A549 (cell line): ENCODE measurements at regions not wholly inside any gene's neighbourhood (a gene's known extent, or its start where the extent isn't known, plus 50 kb on each side); places are given as distances from the start of the nearest gene placed in this dataset.
"Not testable (repeated sequence)": the region's sequence is repeated elsewhere in the genome, so short reads cannot be mapped to it uniquely, and the experiment has no call there.

Experiments used
- ATAC-seq, 2 experiments: fragments of 200-7000 bp in 1 of 2; fragments of >200 bp in 1 of 2; cut with Nextera tagmentation in 1 of 2; cut with Tn5 transposase in 1 of 2; 3 replicates each; pipeline versions ENCODE4 v1.8.0 to v1.9.1; 2018 to 2020; ENCODE audit warnings: mild to moderate bottlenecking in 1 of 2, moderate library complexity in 1 of 2
- CTCF ChIA-PET: fragments of 300-600 bp; sonication (Branson Sonifier 250); formaldehyde crosslinking; extraction: SDS; loops from one replicate; lab custom pipeline; 2021; ENCODE audit warnings: antibody characterized with exemption, inconsistent platforms; lab: Yijun Ruan, JAX
- POLR2A ChIA-PET: fragments of 350-600 bp; formaldehyde crosslinking; extraction: SDS; loops from one replicate; lab custom pipeline; 2021; ENCODE audit warnings: antibody characterized with exemption, inconsistent platforms; lab: Yijun Ruan, JAX
- DNase-seq, 2 experiments: peaks; one replicate each; pipeline versions ENCODE4 v3.0.0 to v3.0.0-alpha.2; 2011 to 2016; ENCODE audit warnings: low read depth in 1 of 2, low spot score in 1 of 2
- FAIRE-seq: peaks from 2 replicates; lab custom pipeline; 2011; peaks lifted over from hg19 to GRCh38; lab: Jason Lieb, UNC
- H3K27ac ChIP-seq, 2 experiments: fragments of >200 bp; sonication (Bioruptor Twin); formaldehyde crosslinking; 3 replicates each; pipeline ENCODE4 v1.5.1; 2016 to 2017
- H3K4me1 ChIP-seq: fragments of >200 bp; sonication (Bioruptor Twin); formaldehyde crosslinking; 3 replicates; pipeline ENCODE4 v1.6.1; 2016
- H3K4me2 ChIP-seq: fragments of >200 bp; sonication (Bioruptor Twin); formaldehyde crosslinking; 3 replicates; pipeline ENCODE4 v1.6.1; 2016
- H3K4me3 ChIP-seq: fragments of >200 bp; sonication (Bioruptor Twin); formaldehyde crosslinking; 3 replicates; pipeline ENCODE4 v1.5.1; 2016
- H3K9me3 ChIP-seq: fragments of >200 bp; sonication (Bioruptor Twin); formaldehyde crosslinking; 3 replicates; pipeline ENCODE4 v1.6.1; 2016
- BCL3 ChIP-seq: fragments of >200 bp; sonication (Bioruptor Twin); formaldehyde crosslinking; IDR thresholded peaks from 3 replicates; pipeline ENCODE4 v1.6.1; 2016
- CBX2 ChIP-seq: fragments of 200-600 bp; sonication (generic); IDR thresholded peaks from 2 replicates; pipeline ENCODE4 v1.6.1; 2016; ENCODE audit warnings: low read depth, mild to moderate bottlenecking, borderline replicate concordance
- CEBPB ChIP-seq, 2 experiments: fragments of >200 bp in 1 of 2; sonication (Bioruptor Twin) in 1 of 2; formaldehyde crosslinking in 1 of 2; IDR thresholded peaks; 2 replicates each; pipeline ENCODE4 v1.6.1; 2012 to 2016
- E2F6 ChIP-seq: IDR thresholded peaks from 2 replicates; pipeline ENCODE4 v1.6.1; 2012; ENCODE audit warnings: low read depth, borderline replicate concordance
- EHF ChIP-seq: fragments of 250-450 bp; sonication (Bioruptor Pico); IDR thresholded peaks from 2 replicates; pipeline ENCODE4 v1.5.0; 2020; ENCODE audit warnings: mild to moderate bottlenecking
- ELK1 ChIP-seq: fragments of 150-350 bp; IDR thresholded peaks from 2 replicates; pipeline ENCODE4 v1.6.1; 2014; ENCODE audit warnings: low read depth, mild to moderate bottlenecking, low read length
- EP300 ChIP-seq, 2 experiments: fragments of >200 bp; sonication (Bioruptor Twin); formaldehyde crosslinking; IDR thresholded peaks; 2 replicates in 1 of 2; 3 replicates in 1 of 2; pipeline ENCODE4 v1.6.1; 2016 to 2017
- FOXS1 ChIP-seq: fragments of 250-450 bp; sonication (Bioruptor Pico); IDR thresholded peaks from 2 replicates; pipeline ENCODE4 v1.5.0; 2020; ENCODE audit warnings: mild to moderate bottlenecking, moderate library complexity
- HMGXB4 ChIP-seq: fragments of 250-450 bp; sonication (Bioruptor Pico); IDR thresholded peaks from 2 replicates; pipeline ENCODE4 v1.5.0; 2021; ENCODE audit warnings: mild to moderate bottlenecking, moderate library complexity, borderline replicate concordance
- HOXA7 ChIP-seq: fragments of 250-450 bp; sonication (Bioruptor Pico); IDR thresholded peaks from 2 replicates; pipeline ENCODE4 v1.5.0; 2020; ENCODE audit warnings: mild to moderate bottlenecking, moderate library complexity
- HOXB13 ChIP-seq: fragments of 250-450 bp; sonication (Bioruptor Pico); IDR thresholded peaks from 2 replicates; pipeline ENCODE4 v1.5.0; 2020; ENCODE audit warnings: low read depth, mild to moderate bottlenecking, moderate library complexity
- KDM1A ChIP-seq: fragments of 200-600 bp; sonication (generic); IDR thresholded peaks from 2 replicates; pipeline ENCODE4 v1.6.1; 2016; ENCODE audit warnings: low read depth, mild to moderate bottlenecking
- NFE2L2 ChIP-seq: fragments of 150-350 bp; conservative IDR thresholded peaks from 2 replicates; pipeline ENCODE4 v1.6.1; 2014; ENCODE audit warnings: low read length
- NR3C1 ChIP-seq: fragments of >200 bp; sonication (Bioruptor Twin); formaldehyde crosslinking; IDR thresholded peaks from 3 replicates; pipeline ENCODE4 v1.6.1; 2017
- PBX3 ChIP-seq: IDR thresholded peaks from 2 replicates; pipeline ENCODE4 v1.6.1; 2012
- PHF8 ChIP-seq: fragments of 200-600 bp; sonication (generic); IDR thresholded peaks from 2 replicates; pipeline ENCODE4 v1.6.1; 2016; ENCODE audit warnings: low read depth, mild to moderate bottlenecking, antibody characterized with exemption, moderate library complexity, borderline replicate concordance
- POLR2AphosphoS2 ChIP-seq: conservative IDR thresholded peaks from 2 replicates; pipeline ENCODE4 v1.6.1; 2012; ENCODE audit warnings: low read length, improper control_type of control experiment, inconsistent platforms
- USF2 ChIP-seq: fragments of 450-650 bp; IDR thresholded peaks from 2 replicates; pipeline ENCODE4 v1.6.1; 2014; ENCODE audit warnings: antibody characterized with exemption
- ZFP36 ChIP-seq: fragments of 450-650 bp; IDR thresholded peaks from 2 replicates; pipeline ENCODE4 v1.6.1; 2014; ENCODE audit warnings: borderline replicate concordance; ENCODE audit not compliant: partially characterized antibody
- ZNF302 ChIP-seq: fragments of 250-450 bp; sonication (Bioruptor Pico); IDR thresholded peaks from 2 replicates; pipeline ENCODE4 v1.9.0; 2021; ENCODE audit warnings: inconsistent platforms, mild to moderate bottlenecking, moderate library complexity
- WGBS: methylation state at CpG from one replicate; pipeline ENCODE4 v1.1.6; 2017; ENCODE audit errors: missing lambda C conversion rate; 5-methylcytosine and 5-hydroxymethylcytosine counted together

GRCh38 chr13:54805743-54806142, 1777.1 kb downstream of the OLFM4 start:
- H3K4me1 ChIP-seq, result no peaks in the 10 kb centered on the region
- WGBS, result 55% methylated on average over 3 of the region's 3 CpGs
- DNase-seq (no peak), FAIRE-seq (no peak), ATAC-seq (no peak)
- no peak overlapping the region for H3K27ac ChIP-seq
- ChIA-PET CTCF (no interaction called here), POLR2A (no interaction called here)
- H3K9me3 ChIP-seq, result no peaks in the 10 kb centered on the region
- H3K4me2 ChIP-seq, result no peak overlapping the region
- TF ChIP-seq NFE2L2, result no peak
- TF ChIP-seq CBX2, result no peak
- TF ChIP-seq CEBPB (IDR thresholded peaks at IDR 0.05), result no peak
- TF ChIP-seq ELK1, result no peak
- no peak for TF ChIP-seq PHF8
- TF ChIP-seq KDM1A, result no peak
- no peak for TF ChIP-seq ZFP36
- TF ChIP-seq NR3C1, result no peak
- TF ChIP-seq POLR2AphosphoS2, result no peak
- TF ChIP-seq EHF, result no peak
- no peak for TF ChIP-seq EP300 (IDR thresholded peaks at IDR 0.05)
- no peak for TF ChIP-seq HOXA7 (CRISPR knock-in tag)
- no peak for TF ChIP-seq HMGXB4 (CRISPR knock-in tag)
- TF ChIP-seq USF2, result no peak
- no peak for TF ChIP-seq ZNF302 (CRISPR knock-in tag)
- no peak for TF ChIP-seq E2F6
- no peak for TF ChIP-seq HOXB13
- no peak for TF ChIP-seq BCL3
- no peak for TF ChIP-seq PBX3
- TF ChIP-seq FOXS1 (CRISPR knock-in tag), result no peak
- H3K4me3 ChIP-seq, result no peak overlapping the region

- H3K4me2 ChIP-seq, H3K4me1 ChIP-seq, ATAC-seq, FAIRE-seq, CTCF ChIA-PET, H3K27ac ChIP-seq, H3K4me3 ChIP-seq, POLR2A ChIA-PET, H3K9me3 ChIP-seq, DNase-seq: not testable (repeated sequence)
- no CpG with 5 or more reads among the region's 4 CpGs for WGBS
Observed at GRCh38 chr13:54821938-54822470, 1793.4 kb downstream of the OLFM4 start.

- CTCF ChIA-PET, result interaction anchor here (0.6 kb wide), 1 partner anchor 1204 kb away, joined by 4 read pairs; no protein-coding TSS in a partner anchor
- ATAC-seq, H3K4me2 ChIP-seq, FAIRE-seq, H3K9me3 ChIP-seq, H3K27ac ChIP-seq, H3K4me3 ChIP-seq, DNase-seq, POLR2A ChIA-PET, H3K4me1 ChIP-seq: not testable (repeated sequence)
- WGBS, result 20% methylated on average over 1 of the region's 28 CpGs
Observed at GRCh38 chr13:54829391-54830068, 1800.9 kb downstream of the OLFM4 start.
